Neural progenitor cell (in vitro differentiated cells): ENCODE measurements at regions not wholly inside any gene's neighbourhood (a gene's known extent, or its start where the extent isn't known, plus 50 kb on each side); places are given as distances from the start of the nearest gene placed in this dataset.
"Not testable (repeated sequence)": the region's sequence is repeated elsewhere in the genome, so short reads cannot be mapped to it uniquely, and the experiment has no call there.

Experiments used
- DNase-seq: peaks from one replicate; pipeline ENCODE4 v3.0.0-alpha.2; 2016; ENCODE audit warnings: low spot score
- H2AFZ ChIP-seq: fragments of 200-600 bp; sonication (generic); replicated peaks from 2 replicates; pipeline ENCODE4 v1.6.1; 2016; ENCODE audit warnings: antibody characterized with exemption
- H3F3A ChIP-seq: fragments of 200-600 bp; sonication (generic); 2 replicates; pipeline ENCODE4 v1.6.1; 2016; ENCODE audit warnings: antibody characterized with exemption, low read depth
- H3K27ac ChIP-seq: fragments of 200-600 bp; sonication (generic); 2 replicates; pipeline ENCODE4 v1.5.1; 2016; ENCODE audit warnings: mild to moderate bottlenecking
- H3K27me3 ChIP-seq: fragments of 200-600 bp; sonication (generic); 2 replicates; pipeline ENCODE4 v1.6.1; 2016; ENCODE audit warnings: mild to moderate bottlenecking, moderate library complexity
- H3K36me3 ChIP-seq: fragments of 200-600 bp; sonication (generic); 2 replicates; pipeline ENCODE4 v1.5.1; 2016
- H3K4me1 ChIP-seq: fragments of 200-600 bp; sonication (generic); 2 replicates; pipeline ENCODE4 v1.6.1; 2016; ENCODE audit warnings: mixed run types
- H3K4me2 ChIP-seq: fragments of 200-600 bp; sonication (generic); 2 replicates; pipeline ENCODE4 v1.6.1; 2016
- H3K4me3 ChIP-seq: fragments of 200-600 bp; sonication (generic); 2 replicates; pipeline ENCODE4 v1.5.1; 2016
- H3K79me2 ChIP-seq: fragments of 200-600 bp; sonication (generic); 2 replicates; pipeline ENCODE4 v1.6.1; 2016; ENCODE audit warnings: low read depth
- H3K9ac ChIP-seq: fragments of 200-600 bp; sonication (generic); 2 replicates; pipeline ENCODE4 v1.6.1; 2016
- H3K9me3 ChIP-seq: fragments of 200-600 bp; sonication (generic); 2 replicates; pipeline ENCODE4 v1.5.1; 2016; ENCODE audit warnings: low read depth
- H4K20me1 ChIP-seq: fragments of 200-600 bp; sonication (generic); 2 replicates; pipeline ENCODE4 v1.6.1; 2016; ENCODE audit warnings: low read depth
- H3K27ac Mint-ChIP-seq: 3 replicates; pipeline ENCODE4 v1.8.0; 2021; ENCODE audit warnings: mixed read lengths
- H3K27me3 Mint-ChIP-seq: 2 replicates; pipeline ENCODE4 v1.8.0; 2022; ENCODE audit warnings: low read depth, mild to moderate bottlenecking, inconsistent platforms, moderate library complexity, mixed read lengths; ENCODE audit not compliant: insufficient read depth
- H3K36me3 Mint-ChIP-seq: 3 replicates; pipeline ENCODE4 v1.8.0; 2021; ENCODE audit warnings: mixed read lengths
- H3K4me1 Mint-ChIP-seq: 3 replicates; pipeline ENCODE4 v1.8.0; 2021; ENCODE audit warnings: mixed read lengths
- H3K4me3 Mint-ChIP-seq: 3 replicates; pipeline ENCODE4 v1.8.0; 2021; ENCODE audit warnings: mild to moderate bottlenecking, moderate library complexity, mixed read lengths
- H3K9me3 Mint-ChIP-seq: 3 replicates; pipeline ENCODE4 v1.8.0; 2020; ENCODE audit warnings: mixed read lengths
- CTCF ChIP-seq: fragments of 200-600 bp; sonication (generic); IDR thresholded peaks from 2 replicates; pipeline ENCODE4 v1.5.1; 2017; ENCODE audit warnings: antibody characterized with exemption, mild to moderate bottlenecking
- EZH2 ChIP-seq: fragments of 200-600 bp; sonication (generic); IDR thresholded peaks from 2 replicates; pipeline ENCODE4 v1.6.1; 2017; ENCODE audit warnings: antibody characterized with exemption, mild to moderate bottlenecking, moderate library complexity
- EZH2phosphoT487 ChIP-seq: fragments of 200-600 bp; sonication (generic); IDR thresholded peaks from 2 replicates; pipeline ENCODE4 v1.6.1; 2017; ENCODE audit warnings: antibody characterized with exemption

- TF ChIP-seq EZH2phosphoT487 (no peak), EZH2 (no peak), CTCF (no peak)
- no peaks in the 10 kb centered on the region for H3K27me3 Mint-ChIP-seq
- Histone ChIP-seq H3K4me1 (no peaks in the 10 kb centered on the region), H3K79me2 (no peaks in the 10 kb centered on the region), H3K27me3 (no peaks in the 10 kb centered on the region), H4K20me1 (no peaks in the 10 kb centered on the region), H2AFZ (no peak overlapping the region), H3K4me2 (no peak overlapping the region), H3K27ac (no peak overlapping the region), H3K4me3 (no peak overlapping the region), H3K36me3 (no peaks in the 10 kb centered on the region), H3K9me3 (no peaks in the 10 kb centered on the region), H3K9ac (no peak overlapping the region), H3F3A (no peaks in the 10 kb centered on the region)
- no peak for DNase-seq
- no peak overlapping the region for H3K27ac Mint-ChIP-seq
- no peaks in the 10 kb centered on the region for H3K36me3 Mint-ChIP-seq
- no peaks in the 10 kb centered on the region for H3K4me1 Mint-ChIP-seq
- no peak overlapping the region for H3K4me3 Mint-ChIP-seq
- no peaks in the 10 kb centered on the region for H3K9me3 Mint-ChIP-seq
Measured at GRCh38 chr19:20453425-20453935, 112.1 kb downstream of the ZNF737 start.

- Mint-ChIP-seq H3K27ac (no peak overlapping the region), H3K27me3 (peaks cover 3% of the 10 kb centered on the region), H3K36me3 (no peaks in the 10 kb centered on the region), H3K4me1 (no peaks in the 10 kb centered on the region), H3K9me3 (no peaks in the 10 kb centered on the region), H3K4me3 (no peak overlapping the region)
- Histone ChIP-seq H3K79me2 (no peaks in the 10 kb centered on the region), H3K4me1 (peaks cover 5% of the 10 kb centered on the region), H3F3A (no peaks in the 10 kb centered on the region), H3K27ac (no peak overlapping the region), H3K9ac (no peak overlapping the region), H3K4me2 (no peak overlapping the region), H3K36me3 (no peaks in the 10 kb centered on the region), H3K4me3 (no peak overlapping the region), H3K9me3 (no peaks in the 10 kb centered on the region), H2AFZ (no peak overlapping the region), H3K27me3 (no peaks in the 10 kb centered on the region), H4K20me1 (no peaks in the 10 kb centered on the region)
- DNase-seq: no peak
- TF ChIP-seq CTCF (no peak), EZH2phosphoT487 (no peak), EZH2 (no peak)
Measured at GRCh38 chr19:20444202-20444885, 121.2 kb downstream of the ZNF737 start.

GRCh38 chr19:20432266-20432842, 133.2 kb downstream of the ZNF737 start:
- not testable (repeated sequence) for H3K36me3 ChIP-seq, H3F3A ChIP-seq, H3K27ac ChIP-seq, H4K20me1 ChIP-seq, H3K9ac ChIP-seq, H3K79me2 ChIP-seq, H3K36me3 Mint-ChIP-seq, DNase-seq, H3K27me3 ChIP-seq, H3K4me3 Mint-ChIP-seq, H3K27me3 Mint-ChIP-seq, H2AFZ ChIP-seq, H3K4me2 ChIP-seq, H3K27ac Mint-ChIP-seq, H3K4me1 ChIP-seq, H3K9me3 ChIP-seq, H3K4me3 ChIP-seq, H3K9me3 Mint-ChIP-seq, H3K4me1 Mint-ChIP-seq

- Histone ChIP-seq H3K9ac (no peak overlapping the region), H3F3A (no peaks in the 10 kb centered on the region), H3K79me2 (no peaks in the 10 kb centered on the region), H3K27me3 (no peaks in the 10 kb centered on the region), H3K4me3 (no peak overlapping the region), H3K9me3 (no peaks in the 10 kb centered on the region), H3K4me1 (no peaks in the 10 kb centered on the region), H2AFZ (no peak overlapping the region), H4K20me1 (no peaks in the 10 kb centered on the region), H3K4me2 (no peak overlapping the region), H3K27ac (no peak overlapping the region), H3K36me3 (no peaks in the 10 kb centered on the region)
- TF ChIP-seq CTCF (no peak), EZH2phosphoT487 (no peak), EZH2 (no peak)
- H3K4me3 Mint-ChIP-seq: no peak overlapping the region
- H3K27me3 Mint-ChIP-seq: peaks cover 2% of the 10 kb centered on the region
- no peaks in the 10 kb centered on the region for H3K36me3 Mint-ChIP-seq
- H3K9me3 Mint-ChIP-seq: no peaks in the 10 kb centered on the region
- no peaks in the 10 kb centered on the region for H3K4me1 Mint-ChIP-seq
- no peak for DNase-seq
- H3K27ac Mint-ChIP-seq: no peak overlapping the region
Measured at GRCh38 chr19:20431826-20432225, 133.8 kb downstream of the ZNF737 start.
